Prostate gland (tissue), 2 donors: ENCODE measurements at regions not wholly inside any gene's neighbourhood (a gene's known extent, or its start where the extent isn't known, plus 50 kb on each side); places are given as distances from the start of the nearest gene placed in this dataset.

ENCODE experiments used
- DNase-seq: peaks from one replicate; pipeline ENCODE4 v3.0.0-alpha.2; 2019; ENCODE audit warnings: low spot score
- H3K27ac ChIP-seq, 2 donors: fragments of 200-600 bp; sonication (generic); 2 replicates each; pipeline ENCODE4 v1.5.1; 2017 to 2019
- H3K27me3 ChIP-seq: fragments of 200-600 bp; sonication (generic); replicated peaks from 2 replicates; pipeline ENCODE4 v1.5.1; 2019; ENCODE audit not compliant: insufficient read depth
- H3K36me3 ChIP-seq, 2 donors: fragments of 200-600 bp; sonication (generic); 1 replicate in 1 of 2; 2 replicates in 1 of 2; pipeline versions ENCODE4 v1.5.1 to v1.8.1; 2017 to 2019
- H3K4me1 ChIP-seq: fragments of 200-600 bp; sonication (generic); replicated peaks from 2 replicates; pipeline ENCODE4 v1.5.1; 2019
- H3K4me3 ChIP-seq, 2 donors: fragments of 200-600 bp; sonication (generic); 2 replicates each; pipeline ENCODE4 v1.5.1; 2017 to 2019
- H3K9me3 ChIP-seq: fragments of 200-600 bp; sonication (generic); 2 replicates; pipeline ENCODE4 v1.5.1; 2017
- CTCF ChIP-seq, 4 experiments: fragments of 200-600 bp in 2 of 4; fragments of 450-650 bp in 2 of 4; sonication (generic) in 2 of 4; IDR thresholded peaks; 1 replicate in 3 of 4; 2 replicates in 1 of 4; pipeline ENCODE4 v1.5.1; 2016 to 2019; ENCODE audit warnings: antibody characterized with exemption in 4 of 4, mild to moderate bottlenecking in 2 of 4, moderate library complexity in 2 of 4
- POLR2A ChIP-seq: fragments of 450-650 bp; IDR thresholded peaks from one replicate; pipeline ENCODE4 v1.6.1; 2016; ENCODE audit warnings: antibody characterized with exemption, mild to moderate bottlenecking
- POLR2AphosphoS5 ChIP-seq: sonication (generic); formaldehyde crosslinking; IDR thresholded peaks from one replicate; pipeline ENCODE4 v1.6.1; 2017; ENCODE audit warnings: antibody characterized with exemption
- whole genome bisulfite sequencing: methylation state at CpG from one replicate; pipeline ENCODE4 v1.1.5; 2018; 5-methylcytosine and 5-hydroxymethylcytosine counted together
- intact Hi-C: fragments of 100-400 bp; cut with DNase I; formaldehyde crosslinking; loops from one replicate; pipeline ENCODE4 v1.14.2; 2022

DNA sequence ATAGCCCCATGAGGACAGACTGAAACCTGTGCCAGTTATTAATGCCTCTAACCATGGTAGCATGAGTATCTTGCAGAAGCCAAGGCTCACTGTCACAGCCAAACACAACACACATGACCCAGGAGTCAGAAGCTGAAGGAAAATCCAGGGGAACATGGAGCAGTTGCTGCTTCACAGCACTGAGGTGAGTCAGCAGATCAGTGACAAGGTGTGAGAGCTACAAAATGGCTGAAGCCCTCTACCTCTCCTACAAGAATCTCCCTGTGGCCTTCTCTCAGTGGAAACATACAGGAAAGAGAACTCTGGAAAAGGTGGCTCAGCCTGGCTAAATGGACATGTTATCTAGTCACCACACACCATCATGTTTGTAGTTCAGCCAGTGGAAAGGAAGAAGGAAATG lies 93.5 kb downstream of the NAB1 start:
- H3K36me3 ChIP-seq, result no peaks in the 10 kb centered on the region
- H3K4me1 ChIP-seq, result no peaks in the 10 kb centered on the region
- no peak for DNase-seq
- no peak overlapping the region for H3K4me3 ChIP-seq
- H3K27ac ChIP-seq, result no peak overlapping the region
- no peaks in the 10 kb centered on the region for H3K9me3 ChIP-seq
- H3K27me3 ChIP-seq, result no peaks in the 10 kb centered on the region
- TF ChIP-seq CTCF (IDR thresholded peaks at IDR 0.05), result no peak
- TF ChIP-seq POLR2A, result no peak
- TF ChIP-seq POLR2AphosphoS5, result no peak
- intact Hi-C loops, result no loop called here

DNA sequence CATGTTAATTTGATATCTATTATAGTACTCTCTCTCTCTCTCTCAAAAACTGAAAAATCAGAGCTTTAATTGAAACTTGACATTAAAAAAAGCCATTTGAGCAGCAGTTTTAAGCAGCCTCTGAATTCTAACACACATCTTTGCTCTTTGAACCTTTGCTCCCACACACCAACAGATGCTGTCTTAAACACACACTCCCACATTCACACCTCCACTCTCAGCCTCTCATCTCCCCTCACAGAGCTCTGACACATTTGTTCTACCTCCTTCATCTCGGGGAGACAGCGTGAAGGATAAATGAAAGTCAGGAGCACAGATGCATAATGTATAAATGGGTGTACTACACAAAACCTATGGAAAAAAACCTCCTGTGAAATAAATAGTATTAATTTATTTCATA lies 95.2 kb downstream of the NAB1 start:
- no peaks in the 10 kb centered on the region for H3K4me1 ChIP-seq
- H3K27ac ChIP-seq, result no peak overlapping the region
- H3K27me3 ChIP-seq, result no peaks in the 10 kb centered on the region
- no peak for DNase-seq
- 74% methylated on average over 2 of the region's 2 CpGs for WGBS
- H3K4me3 ChIP-seq, result no peak overlapping the region
- TF ChIP-seq CTCF (IDR thresholded peaks at IDR 0.05) (no peak), POLR2A (no peak), POLR2AphosphoS5 (no peak)
- H3K36me3 ChIP-seq, result no peaks in the 10 kb centered on the region
- H3K9me3 ChIP-seq, result no peaks in the 10 kb centered on the region
- intact Hi-C loops, result no loop called here

DNA sequence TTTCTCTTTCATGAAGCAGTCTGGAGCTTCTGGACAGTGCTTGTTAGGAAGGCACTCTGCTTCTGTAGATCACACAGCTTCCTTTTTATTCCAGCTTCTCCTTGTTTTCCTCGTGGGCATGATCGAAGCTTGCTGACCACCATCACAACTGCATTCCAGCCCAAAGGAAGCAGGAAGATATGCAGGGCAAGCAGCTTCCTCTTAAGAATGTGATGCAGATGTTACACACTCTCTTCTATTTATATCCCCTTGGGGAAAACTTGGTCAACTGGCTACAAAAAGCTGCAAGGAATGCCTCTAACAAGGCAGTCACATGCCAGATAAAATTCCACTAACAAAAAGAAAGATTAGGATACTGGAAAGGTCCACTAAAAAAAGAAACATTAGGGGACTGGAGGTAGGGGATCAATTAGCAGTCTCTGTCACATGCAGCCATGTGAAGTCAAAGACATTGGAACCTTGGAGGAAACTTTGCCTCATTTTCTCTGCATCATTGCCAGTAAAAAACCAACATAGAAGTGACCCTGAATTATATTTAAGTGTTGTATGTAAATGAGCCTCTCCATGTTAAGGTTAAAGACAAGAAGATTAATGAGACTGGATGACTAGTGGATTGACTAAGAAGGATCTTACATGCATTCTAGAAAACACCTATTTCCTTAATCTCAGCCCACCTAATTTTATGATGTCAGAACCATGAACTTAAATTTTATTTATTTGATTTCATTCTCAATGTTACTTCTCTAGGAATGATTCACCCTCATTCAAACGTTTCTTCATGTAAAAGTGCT lies 98.3 kb downstream of the NAB1 start:
- Histone ChIP-seq H3K27ac (no peak overlapping the region), H3K36me3 (no peaks in the 10 kb centered on the region), H3K27me3 (no peaks in the 10 kb centered on the region), H3K4me1 (no peaks in the 10 kb centered on the region), H3K4me3 (no peak overlapping the region), H3K9me3 (no peaks in the 10 kb centered on the region)
- intact Hi-C loops, result no loop called here
- DNase-seq, result no peak
- TF ChIP-seq POLR2AphosphoS5 (no peak), POLR2A (no peak)
- 46% methylated on average over 3 of the region's 3 CpGs for WGBS

- no peak for DNase-seq
- no peaks in the 10 kb centered on the region for H3K27me3 ChIP-seq
- no peaks in the 10 kb centered on the region for H3K36me3 ChIP-seq
- TF ChIP-seq CTCF (IDR thresholded peaks at IDR 0.05) (no peak), POLR2A (no peak), POLR2AphosphoS5 (no peak)
- H3K9me3 ChIP-seq, result no peaks in the 10 kb centered on the region
- intact Hi-C loops, result no loop called here
- WGBS, result 95% methylated on average over 3 of the region's 3 CpGs
- no peaks in the 10 kb centered on the region for H3K4me1 ChIP-seq
- no peak overlapping the region for H3K27ac ChIP-seq
- no peak overlapping the region for H3K4me3 ChIP-seq
Observed at GRCh38 chr2:190748966-190749365, 100.1 kb downstream of the NAB1 start.

DNA sequence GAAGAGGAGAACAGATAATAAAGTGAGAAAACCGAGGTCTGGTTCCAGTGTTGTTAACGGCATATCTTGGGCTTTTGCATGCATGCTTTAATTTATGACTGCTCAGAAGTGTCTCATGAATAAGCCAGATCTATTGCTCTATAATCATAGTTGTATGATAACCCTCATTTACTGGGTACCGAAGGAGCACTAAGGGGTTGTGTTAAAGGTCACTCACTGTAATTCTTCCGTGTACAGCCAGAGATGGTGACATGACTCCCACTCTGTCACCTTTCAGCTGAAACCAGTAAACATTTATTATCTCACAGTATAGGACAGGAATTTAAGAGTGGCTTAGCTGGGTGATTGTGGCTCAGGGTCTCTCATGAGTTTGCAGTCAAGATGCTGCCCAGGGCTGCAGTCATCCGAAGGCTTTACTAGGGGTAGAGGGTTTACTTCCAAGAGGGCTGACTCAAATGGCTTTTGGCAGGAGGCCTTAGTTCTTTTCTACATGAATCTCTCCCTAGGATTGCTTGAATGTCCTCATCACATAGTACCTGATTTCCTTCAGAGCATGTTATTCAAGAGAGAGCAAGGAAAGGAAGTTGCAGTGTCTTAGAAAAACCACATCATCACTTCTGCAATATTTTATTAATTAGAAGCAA lies 107.0 kb downstream of the NAB1 start:
- intact Hi-C loops, result no loop called here
- Histone ChIP-seq H3K4me3 (no peak overlapping the region), H3K9me3 (no peaks in the 10 kb centered on the region), H3K36me3 (no peaks in the 10 kb centered on the region), H3K27me3 (no peaks in the 10 kb centered on the region), H3K27ac (no peak overlapping the region), H3K4me1 (no peaks in the 10 kb centered on the region)
- 59% methylated on average over 5 of the region's 5 CpGs for WGBS
- no peak for DNase-seq
- TF ChIP-seq POLR2A, result no peak
- no peak for TF ChIP-seq CTCF (IDR thresholded peaks at IDR 0.05)
- no peak for TF ChIP-seq POLR2AphosphoS5
